Colonic mucosa (tissue), 4 donors: ENCODE measurements at regions not wholly inside any gene's neighbourhood (a gene's known extent, or its start where the extent isn't known, plus 50 kb on each side); places are given as distances from the start of the nearest gene placed in this dataset.

ENCODE experiments used
- DNase-seq: peaks from one replicate; pipeline ENCODE4 v3.0.0-alpha.2; 2020
- H3K27ac ChIP-seq: fragments of 200-600 bp; one replicate; pipeline ENCODE4 v1.8.0; 2021
- H3K27me3 ChIP-seq: fragments of 200-600 bp; one replicate; pipeline ENCODE4 v1.8.0; 2021
- H3K36me3 ChIP-seq: fragments of 200-600 bp; one replicate; pipeline ENCODE4 v1.8.0; 2021
- H3K4me1 ChIP-seq: fragments of 200-600 bp; one replicate; pipeline ENCODE4 v1.8.0; 2021; ENCODE audit warnings: mild to moderate bottlenecking
- H3K4me3 ChIP-seq: fragments of 200-600 bp; one replicate; pipeline ENCODE4 v1.8.0; 2021
- H3K9ac ChIP-seq, 2 donors: one replicate each; pipeline ENCODE4 v1.7.0; 2013; ENCODE audit warnings: control low read depth in 2 of 2, low read depth in 2 of 2, low read length in 2 of 2
- H3K9me3 ChIP-seq: fragments of 200-600 bp; one replicate; pipeline ENCODE4 v1.8.0; 2021
- intact Hi-C: fragments of 100-400 bp; cut with DNase I; formaldehyde crosslinking; loops from one replicate; pipeline ENCODE4 v1.14.1; 2022
- TF ChIP-seq, protein P1 (sequence below): fragments of 200-600 bp; IDR thresholded peaks from one replicate; pipeline ENCODE4 v1.8.0; 2022; ENCODE audit warnings: antibody characterized with exemption, mild to moderate bottlenecking
- donor health status: healthy.
- donor health status: DM: no; HTN: no; CAD: no.
- donor health status: DM: no; HTN: no; CAD: no.

DNA sequence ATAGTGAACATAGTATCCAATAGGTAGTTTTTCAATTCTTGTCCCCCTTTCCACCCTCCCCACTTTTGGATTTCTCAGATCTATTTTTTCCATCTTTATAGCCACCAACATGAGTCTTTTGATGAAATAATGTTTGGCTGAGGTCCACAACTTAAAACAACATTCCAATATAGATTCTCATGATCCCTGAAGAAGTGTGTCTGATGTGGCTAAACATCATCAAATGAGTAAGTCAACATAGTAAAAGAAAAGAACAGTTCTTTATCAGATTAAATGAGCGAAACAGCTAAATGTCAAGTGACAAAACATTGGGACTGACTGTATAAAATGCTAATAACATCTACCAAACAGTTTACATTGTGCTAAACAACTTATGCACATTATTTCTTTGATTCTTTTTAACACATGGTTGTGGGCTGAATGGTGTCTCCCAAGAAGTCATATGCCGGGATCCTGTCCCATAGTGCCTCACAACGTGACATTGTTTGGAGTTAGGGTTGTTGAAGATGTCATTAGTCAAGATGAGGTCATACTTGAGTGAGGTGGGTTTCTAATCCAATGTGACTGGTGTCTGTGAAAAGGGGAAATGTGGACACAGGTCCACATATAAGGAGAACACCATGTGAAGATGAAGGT, 453.6 kb downstream of the LTN1 start:
- TF ChIP-seq, protein P1, sequence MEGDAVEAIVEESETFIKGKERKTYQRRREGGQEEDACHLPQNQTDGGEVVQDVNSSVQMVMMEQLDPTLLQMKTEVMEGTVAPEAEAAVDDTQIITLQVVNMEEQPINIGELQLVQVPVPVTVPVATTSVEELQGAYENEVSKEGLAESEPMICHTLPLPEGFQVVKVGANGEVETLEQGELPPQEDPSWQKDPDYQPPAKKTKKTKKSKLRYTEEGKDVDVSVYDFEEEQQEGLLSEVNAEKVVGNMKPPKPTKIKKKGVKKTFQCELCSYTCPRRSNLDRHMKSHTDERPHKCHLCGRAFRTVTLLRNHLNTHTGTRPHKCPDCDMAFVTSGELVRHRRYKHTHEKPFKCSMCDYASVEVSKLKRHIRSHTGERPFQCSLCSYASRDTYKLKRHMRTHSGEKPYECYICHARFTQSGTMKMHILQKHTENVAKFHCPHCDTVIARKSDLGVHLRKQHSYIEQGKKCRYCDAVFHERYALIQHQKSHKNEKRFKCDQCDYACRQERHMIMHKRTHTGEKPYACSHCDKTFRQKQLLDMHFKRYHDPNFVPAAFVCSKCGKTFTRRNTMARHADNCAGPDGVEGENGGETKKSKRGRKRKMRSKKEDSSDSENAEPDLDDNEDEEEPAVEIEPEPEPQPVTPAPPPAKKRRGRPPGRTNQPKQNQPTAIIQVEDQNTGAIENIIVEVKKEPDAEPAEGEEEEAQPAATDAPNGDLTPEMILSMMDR = no peak
- no peak overlapping the region for H3K9ac ChIP-seq
- H3K9me3 ChIP-seq = no peaks in the 10 kb centered on the region
- intact Hi-C loops = no loop called here
- H3K4me3 ChIP-seq = no peak overlapping the region
- no peaks in the 10 kb centered on the region for H3K36me3 ChIP-seq
- DNase-seq = no peak
- H3K4me1 ChIP-seq = no peaks in the 10 kb centered on the region
- H3K27me3 ChIP-seq = no peaks in the 10 kb centered on the region
- no peak overlapping the region for H3K27ac ChIP-seq

DNA sequence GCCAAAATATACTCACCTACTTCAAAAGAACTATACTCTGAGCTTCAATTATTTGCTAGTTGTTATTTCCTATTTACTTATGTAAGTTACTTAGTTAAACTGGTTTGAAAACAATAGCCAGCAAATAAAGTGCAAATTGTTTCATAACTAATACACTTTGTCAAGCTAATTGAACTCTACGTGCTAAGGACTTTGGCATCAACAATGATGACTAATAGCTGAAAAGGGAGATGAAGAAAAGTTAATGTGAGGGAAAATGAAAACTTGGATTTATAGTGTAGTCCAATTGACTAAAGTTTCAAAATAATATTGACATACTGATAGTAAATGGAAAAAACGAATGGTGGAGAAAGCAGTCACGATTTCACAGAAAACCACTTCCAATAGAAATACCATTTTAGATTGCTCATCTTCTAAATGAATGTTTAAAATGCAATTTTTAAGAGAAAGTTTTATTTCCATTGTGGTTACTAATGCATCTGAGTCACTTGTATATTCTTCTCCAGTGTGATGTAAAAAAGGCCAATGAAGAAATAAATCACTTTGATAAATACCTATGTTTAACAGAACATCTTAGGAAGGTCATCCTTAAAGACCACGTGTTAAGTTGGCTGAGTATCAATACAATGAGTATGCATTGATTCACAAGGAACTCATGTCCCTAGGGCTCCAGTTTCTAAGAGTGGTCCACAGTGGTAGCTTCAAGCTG, 455.2 kb downstream of the LTN1 start:
- intact Hi-C loops = no loop called here
- Histone ChIP-seq H3K9me3 (no peaks in the 10 kb centered on the region), H3K36me3 (no peaks in the 10 kb centered on the region), H3K27me3 (no peaks in the 10 kb centered on the region), H3K9ac (no peak overlapping the region), H3K27ac (no peak overlapping the region), H3K4me3 (no peak overlapping the region), H3K4me1 (no peaks in the 10 kb centered on the region)
- TF ChIP-seq, protein P1 = no peak
- no peak for DNase-seq

DNA sequence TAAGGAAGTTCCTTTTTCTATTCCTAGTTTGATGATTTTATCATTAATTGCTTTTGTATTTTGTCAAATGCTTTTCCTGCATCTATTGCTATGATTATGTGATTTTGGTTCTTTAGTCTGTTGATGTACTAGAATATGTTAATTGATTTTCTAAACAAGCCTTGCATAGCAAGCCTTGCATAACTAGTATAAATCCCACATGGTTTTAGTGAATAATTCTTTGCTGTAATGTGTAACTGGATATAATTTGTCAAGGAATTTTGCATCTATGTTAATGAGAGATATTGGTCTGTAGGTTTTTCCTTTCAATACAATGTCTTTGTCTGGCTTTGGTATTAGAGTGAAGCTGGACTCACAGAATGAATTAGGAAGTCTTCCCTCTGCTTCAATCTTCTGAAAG, 460.2 kb downstream of the LTN1 start:
- H3K36me3 ChIP-seq = no peaks in the 10 kb centered on the region
- H3K9me3 ChIP-seq = no peaks in the 10 kb centered on the region
- no peak for DNase-seq
- intact Hi-C loops = no loop called here
- H3K9ac ChIP-seq = no peak overlapping the region
- no peak overlapping the region for H3K4me3 ChIP-seq
- no peaks in the 10 kb centered on the region for H3K4me1 ChIP-seq
- TF ChIP-seq, protein P1 = no peak
- no peak overlapping the region for H3K27ac ChIP-seq
- H3K27me3 ChIP-seq = no peaks in the 10 kb centered on the region

DNA sequence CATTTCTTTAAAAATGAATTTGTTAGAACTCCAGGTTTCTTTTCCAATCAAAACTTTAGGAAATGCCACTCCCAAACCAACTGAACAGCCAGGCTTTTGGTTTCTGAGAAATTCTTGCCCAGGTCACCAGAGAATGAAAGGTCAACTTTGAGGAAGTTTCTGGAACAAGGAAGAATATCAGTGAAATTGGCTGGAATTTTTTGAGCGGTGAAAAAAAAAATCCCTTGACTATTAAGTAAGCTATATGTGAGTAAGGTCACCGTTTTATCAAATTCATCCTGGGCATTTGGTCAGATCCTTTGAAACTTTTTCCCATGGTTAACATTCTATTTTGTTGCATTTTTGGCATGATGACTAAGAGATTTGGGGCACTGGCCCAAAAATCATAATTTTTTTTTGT, 469.3 kb downstream of the LTN1 start:
- Histone ChIP-seq H3K9me3 (no peaks in the 10 kb centered on the region), H3K36me3 (no peaks in the 10 kb centered on the region), H3K4me1 (no peaks in the 10 kb centered on the region), H3K9ac (no peak overlapping the region), H3K4me3 (no peak overlapping the region), H3K27ac (no peak overlapping the region), H3K27me3 (no peaks in the 10 kb centered on the region)
- no peak for DNase-seq
- TF ChIP-seq, protein P1 = no peak
- intact Hi-C loops = no loop called here

DNA sequence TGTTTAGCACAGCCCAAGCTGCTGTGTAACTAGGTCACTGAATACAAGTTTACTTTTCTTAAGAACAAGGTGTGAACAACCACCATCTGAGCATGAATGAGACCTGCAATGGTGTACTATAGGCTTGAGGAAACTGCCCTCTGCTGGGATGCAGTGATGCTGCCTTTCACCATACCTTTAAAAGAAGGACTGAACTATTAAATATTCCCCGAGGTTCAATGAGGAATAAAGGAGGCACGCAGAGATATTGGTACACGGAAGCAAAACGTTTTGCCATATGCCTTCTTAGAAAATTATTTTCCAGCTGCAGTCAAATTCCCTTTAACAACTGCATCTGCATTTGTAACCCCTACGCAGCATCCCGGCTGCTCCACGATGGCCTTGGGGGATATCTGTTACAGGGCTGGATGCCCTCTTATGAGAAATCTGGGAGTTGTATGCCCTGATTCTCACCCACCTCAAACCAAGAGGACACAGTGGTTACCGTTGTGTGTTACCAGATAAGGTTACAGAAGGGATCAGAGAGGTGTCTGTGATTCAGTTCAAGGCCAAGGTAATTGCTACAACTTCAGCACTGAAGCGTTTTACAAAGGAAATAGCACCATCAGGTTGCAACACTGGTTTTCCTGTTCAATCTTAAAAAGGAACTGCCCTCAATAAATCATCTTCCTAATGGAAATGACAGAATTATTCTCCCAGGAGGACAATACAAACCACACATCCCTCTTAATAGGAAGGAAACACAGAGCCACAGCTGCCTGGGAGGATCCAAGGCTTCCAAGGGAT, 470.5 kb downstream of the LTN1 start:
- no peak overlapping the region for H3K9ac ChIP-seq
- H3K27me3 ChIP-seq = no peaks in the 10 kb centered on the region
- H3K36me3 ChIP-seq = no peaks in the 10 kb centered on the region
- H3K9me3 ChIP-seq = no peaks in the 10 kb centered on the region
- H3K4me3 ChIP-seq = no peak overlapping the region
- no peak overlapping the region for H3K27ac ChIP-seq
- DNase-seq = no peak
- no peaks in the 10 kb centered on the region for H3K4me1 ChIP-seq
- TF ChIP-seq, protein P1 = no peak
- intact Hi-C loops = no loop called here
